ENCODE measurements at regions not wholly inside any gene's neighbourhood (a gene's known extent, or its start where the extent isn't known, plus 50 kb on each side); places are given as distances from the start of the nearest gene placed in this dataset.

DNA sequence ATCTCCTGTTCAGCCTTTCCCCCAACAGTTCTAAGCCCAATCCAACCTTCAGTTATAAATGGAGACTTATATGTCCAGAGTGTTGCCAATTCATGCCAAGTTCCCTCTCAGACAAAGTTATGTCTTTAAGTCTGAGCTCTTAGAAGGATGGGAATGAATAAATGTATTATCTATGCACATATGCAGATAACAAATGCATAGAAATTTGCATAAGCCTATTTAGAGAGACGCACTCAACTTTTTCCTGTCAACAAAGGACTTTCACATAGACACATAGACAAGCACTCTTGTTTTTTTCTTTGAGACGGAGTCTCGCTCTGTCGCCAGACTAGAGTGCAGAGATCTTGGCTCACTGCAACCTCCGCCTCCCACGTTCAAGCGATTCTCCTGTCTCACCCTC lies 95.1 kb downstream of the SOX9 start:
- TF ChIP-seq, protein P1, sequence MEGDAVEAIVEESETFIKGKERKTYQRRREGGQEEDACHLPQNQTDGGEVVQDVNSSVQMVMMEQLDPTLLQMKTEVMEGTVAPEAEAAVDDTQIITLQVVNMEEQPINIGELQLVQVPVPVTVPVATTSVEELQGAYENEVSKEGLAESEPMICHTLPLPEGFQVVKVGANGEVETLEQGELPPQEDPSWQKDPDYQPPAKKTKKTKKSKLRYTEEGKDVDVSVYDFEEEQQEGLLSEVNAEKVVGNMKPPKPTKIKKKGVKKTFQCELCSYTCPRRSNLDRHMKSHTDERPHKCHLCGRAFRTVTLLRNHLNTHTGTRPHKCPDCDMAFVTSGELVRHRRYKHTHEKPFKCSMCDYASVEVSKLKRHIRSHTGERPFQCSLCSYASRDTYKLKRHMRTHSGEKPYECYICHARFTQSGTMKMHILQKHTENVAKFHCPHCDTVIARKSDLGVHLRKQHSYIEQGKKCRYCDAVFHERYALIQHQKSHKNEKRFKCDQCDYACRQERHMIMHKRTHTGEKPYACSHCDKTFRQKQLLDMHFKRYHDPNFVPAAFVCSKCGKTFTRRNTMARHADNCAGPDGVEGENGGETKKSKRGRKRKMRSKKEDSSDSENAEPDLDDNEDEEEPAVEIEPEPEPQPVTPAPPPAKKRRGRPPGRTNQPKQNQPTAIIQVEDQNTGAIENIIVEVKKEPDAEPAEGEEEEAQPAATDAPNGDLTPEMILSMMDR (IDR thresholded peaks at IDR 0.05; ENCODE audit: low read depth, low read length) = no peak
- Histone ChIP-seq H3K27me3 (no peaks in the 10 kb centered on the region), H3K4me3 (ENCODE audit: low read depth, low read length) (no peak overlapping the region), H3K4me1 (no peaks in the 10 kb centered on the region), H3K9me3 (no peaks in the 10 kb centered on the region), H3K36me3 (no peaks in the 10 kb centered on the region)
- no peak for DNase-seq

DNA sequence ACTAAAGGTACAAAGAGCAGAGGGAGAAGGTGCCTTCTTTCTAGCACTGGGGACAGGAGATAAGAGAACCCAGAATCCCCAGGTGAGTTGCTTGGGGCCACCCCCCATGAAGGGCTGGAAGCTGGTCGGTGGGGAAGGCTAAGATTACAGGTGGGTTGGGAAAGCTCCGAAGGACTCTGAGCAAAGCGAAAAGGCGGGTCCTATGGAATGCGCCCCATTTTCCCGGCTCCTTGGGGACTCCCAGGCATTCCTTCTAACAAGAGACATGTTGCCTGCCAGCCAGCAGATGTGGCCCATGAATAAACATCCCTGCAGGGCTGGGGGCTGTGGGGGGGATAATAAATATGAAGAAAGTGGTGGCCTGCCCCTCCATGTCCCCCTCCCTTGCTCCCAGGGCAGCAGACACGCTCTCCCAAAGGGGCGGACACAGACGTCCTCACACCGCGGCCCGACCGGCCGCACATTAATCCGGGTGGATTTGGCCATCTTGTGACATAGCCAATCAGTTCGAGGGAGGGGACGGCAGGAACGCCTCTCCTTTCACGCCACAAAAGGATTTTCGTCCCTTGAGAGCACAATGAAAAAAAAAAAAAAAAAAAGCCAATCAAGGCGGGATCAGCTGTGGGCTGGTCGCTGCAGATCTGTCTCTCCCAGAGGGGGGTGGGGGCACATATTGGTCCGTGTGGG lies 98.5 kb downstream of the SOX9 start:
- Histone ChIP-seq H3K4me3 (ENCODE audit: low read depth, low read length) (peak overlapping the region; percentile 49), H3K4me1 (no peaks in the 10 kb centered on the region), H3K9me3 (no peaks in the 10 kb centered on the region), H3K36me3 (no peaks in the 10 kb centered on the region), H3K27me3 (no peaks in the 10 kb centered on the region)
- TF ChIP-seq, protein P1 (IDR thresholded peaks at IDR 0.05; ENCODE audit: low read depth, low read length) = no peak
- peak; percentile 21 for DNase-seq

DNA sequence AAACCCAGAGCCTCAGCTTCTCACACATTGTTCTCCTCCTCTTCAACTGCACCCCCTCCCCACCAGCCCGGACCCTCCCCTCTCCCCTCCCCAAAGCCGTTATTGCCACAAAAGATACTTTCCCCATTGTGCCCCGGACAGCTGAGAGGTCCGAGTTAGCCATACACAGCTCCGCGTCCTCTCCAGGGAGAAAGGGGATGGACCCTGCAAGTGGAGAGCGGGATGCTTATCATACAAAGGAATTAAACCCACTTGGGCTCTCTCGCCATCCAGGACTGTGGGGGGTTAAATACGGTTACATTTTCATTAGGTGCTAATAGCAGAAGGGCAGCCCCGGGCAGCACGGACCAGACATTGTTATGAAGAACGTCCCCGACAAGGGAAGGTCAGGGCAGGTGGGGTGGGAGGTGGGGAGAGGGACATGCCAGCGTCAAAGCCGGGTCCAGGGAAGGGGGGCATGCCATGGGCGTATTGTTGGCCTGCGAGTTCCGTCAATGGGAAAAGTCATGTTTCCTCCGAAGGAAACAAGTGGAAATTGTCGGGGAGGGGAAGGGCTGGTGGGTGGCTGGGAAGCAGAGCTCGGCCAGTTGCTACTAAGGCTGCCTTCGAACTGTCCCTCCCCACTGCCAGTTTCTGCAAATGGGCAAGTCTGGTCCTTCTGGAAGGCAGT lies 99.1 kb downstream of the SOX9 start:
- DNase-seq = no peak
- no peaks in the 10 kb centered on the region for H3K36me3 ChIP-seq
- TF ChIP-seq, protein P1 (IDR thresholded peaks at IDR 0.05; ENCODE audit: low read depth, low read length) = no peak
- H3K9me3 ChIP-seq = no peaks in the 10 kb centered on the region
- no peaks in the 10 kb centered on the region for H3K27me3 ChIP-seq
- peak overlapping the region; percentile 49 for H3K4me3 ChIP-seq (ENCODE audit: low read depth, low read length)
- H3K4me1 ChIP-seq = no peaks in the 10 kb centered on the region

DNA sequence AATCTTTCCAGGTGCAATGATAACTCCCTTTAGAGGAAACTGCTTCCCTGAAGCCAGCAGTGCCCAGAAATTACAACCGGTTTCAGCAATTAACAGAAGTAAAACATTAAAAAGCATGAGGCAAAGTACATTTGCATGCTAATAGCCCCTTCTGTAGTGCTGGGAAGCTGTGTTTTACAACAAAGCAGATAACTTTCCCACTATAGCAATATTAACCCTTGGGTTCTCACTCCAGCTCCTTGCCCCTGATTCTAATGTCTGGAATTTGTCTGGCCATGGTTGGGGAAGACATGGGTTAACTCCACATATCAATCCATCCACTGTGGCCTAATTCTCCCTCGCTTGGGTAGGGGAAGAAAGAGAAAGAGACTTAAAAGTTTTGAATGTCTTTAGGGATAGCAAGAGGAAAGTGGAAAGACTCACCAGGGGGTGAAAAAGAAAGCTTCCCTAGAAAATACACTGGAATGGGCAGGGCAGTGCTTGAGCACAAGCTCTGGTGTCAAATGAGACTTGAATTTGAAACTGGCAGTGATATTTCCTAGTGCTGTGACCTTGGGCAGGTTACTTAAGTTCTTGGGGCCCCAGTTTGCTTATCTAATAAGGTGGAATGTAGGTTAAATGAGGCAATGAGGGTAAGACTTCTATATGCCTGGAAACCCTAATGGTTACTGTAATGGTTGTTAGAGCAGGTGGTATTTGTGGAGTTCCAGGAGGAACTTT lies 102.0 kb downstream of the SOX9 start:
- Histone ChIP-seq H3K27me3 (no peaks in the 10 kb centered on the region), H3K36me3 (no peaks in the 10 kb centered on the region), H3K9me3 (no peaks in the 10 kb centered on the region), H3K4me3 (ENCODE audit: low read depth, low read length) (no peak overlapping the region), H3K4me1 (no peaks in the 10 kb centered on the region)
- no peak for DNase-seq
- TF ChIP-seq, protein P1 (IDR thresholded peaks at IDR 0.05; ENCODE audit: low read depth, low read length) = no peak

DNA sequence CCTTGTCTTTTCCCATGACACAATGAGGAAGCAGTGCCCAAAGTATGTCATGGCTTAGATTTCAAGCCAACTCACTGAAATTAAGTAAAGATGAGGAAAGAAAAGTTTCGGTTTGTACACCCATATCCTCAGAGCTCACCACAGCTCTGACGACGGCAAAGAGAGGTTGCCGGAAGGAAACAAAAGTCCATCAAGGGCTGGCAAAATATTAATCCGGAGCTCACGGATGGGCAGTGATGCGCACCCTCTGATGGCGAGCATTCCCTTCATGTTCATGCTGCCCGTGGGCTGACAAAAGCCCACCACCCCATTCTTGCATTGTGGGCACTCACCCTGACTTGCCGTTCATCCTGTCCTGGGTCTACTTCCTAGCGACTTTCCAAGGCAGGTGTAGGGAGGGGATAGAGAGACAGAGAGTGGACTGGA lies 103.1 kb downstream of the SOX9 start:
- TF ChIP-seq, protein P1 (IDR thresholded peaks at IDR 0.05; ENCODE audit: low read depth, low read length) = no peak
- no peaks in the 10 kb centered on the region for H3K4me1 ChIP-seq
- no peaks in the 10 kb centered on the region for H3K27me3 ChIP-seq
- no peaks in the 10 kb centered on the region for H3K36me3 ChIP-seq
- H3K9me3 ChIP-seq = no peaks in the 10 kb centered on the region
- DNase-seq = no peak
- no peak overlapping the region for H3K4me3 ChIP-seq (ENCODE audit: low read depth, low read length)

Measured in BE2C (cell line).